Keratinocyte (primary cell): ENCODE measurements at regions not wholly inside any gene's neighbourhood (a gene's known extent, or its start where the extent isn't known, plus 50 kb on each side); places are given as distances from the start of the nearest gene placed in this dataset.

ENCODE experiments used
- CTCF ChIP-seq, 3 experiments: IDR thresholded peaks in 1 of 3; conservative IDR thresholded peaks in 1 of 3; optimal IDR thresholded peaks in 1 of 3; 2 replicates in 2 of 3; 3 replicates in 1 of 3; pipeline versions ENCODE3 to v1.5.1; 2011; ENCODE audit warnings: low read length in 3 of 3, mild to moderate bottlenecking in 3 of 3, moderate library complexity in 2 of 3, control low read depth in 1 of 3, inconsistent platforms in 1 of 3; ENCODE audit not compliant: insufficient read depth in 2 of 3; ENCODE audit errors: extremely low read depth in 1 of 3
- EZH2 ChIP-seq: IDR thresholded peaks from one replicate; pipeline ENCODE4 v1.6.1; 2012; ENCODE audit warnings: inconsistent platforms, mild to moderate bottlenecking, low read length, moderate library complexity

- TF ChIP-seq CTCF (optimal IDR thresholded peaks at IDR 0.05 in 1 of 3, IDR thresholded peaks at IDR 0.05 in 1 of 3, conservative IDR thresholded peaks at IDR 0.05 in 1 of 3; ENCODE audit: extremely low read depth in 1 of 3, insufficient read depth in 2 of 3, low read length in 3 of 3): no peak
- no peak for TF ChIP-seq EZH2
These were observed 966.5 kb upstream of the TYRP1 start for GRCh38 chr9:11726659-11727058.
